Prostate gland (tissue), 2 donors: ENCODE measurements at regions not wholly inside any gene's neighbourhood (a gene's known extent, or its start where the extent isn't known, plus 50 kb on each side); places are given as distances from the start of the nearest gene placed in this dataset.

Source experiments
- DNase-seq: peaks from one replicate; pipeline ENCODE4 v3.0.0-alpha.2; 2019; ENCODE audit warnings: low spot score
- H3K27ac ChIP-seq, 2 donors: fragments of 200-600 bp; sonication (generic); 2 replicates each; pipeline ENCODE4 v1.5.1; 2017 to 2019
- H3K27me3 ChIP-seq: fragments of 200-600 bp; sonication (generic); replicated peaks from 2 replicates; pipeline ENCODE4 v1.5.1; 2019; ENCODE audit not compliant: insufficient read depth
- H3K36me3 ChIP-seq, 2 donors: fragments of 200-600 bp; sonication (generic); 1 replicate in 1 of 2; 2 replicates in 1 of 2; pipeline versions ENCODE4 v1.5.1 to v1.8.1; 2017 to 2019
- H3K4me1 ChIP-seq: fragments of 200-600 bp; sonication (generic); replicated peaks from 2 replicates; pipeline ENCODE4 v1.5.1; 2019
- H3K4me3 ChIP-seq, 2 donors: fragments of 200-600 bp; sonication (generic); 2 replicates each; pipeline ENCODE4 v1.5.1; 2017 to 2019
- H3K9me3 ChIP-seq: fragments of 200-600 bp; sonication (generic); 2 replicates; pipeline ENCODE4 v1.5.1; 2017
- CTCF ChIP-seq, 4 experiments: fragments of 200-600 bp in 2 of 4; fragments of 450-650 bp in 2 of 4; sonication (generic) in 2 of 4; IDR thresholded peaks; 1 replicate in 3 of 4; 2 replicates in 1 of 4; pipeline ENCODE4 v1.5.1; 2016 to 2019; ENCODE audit warnings: antibody characterized with exemption in 4 of 4, mild to moderate bottlenecking in 2 of 4, moderate library complexity in 2 of 4
- POLR2A ChIP-seq: fragments of 450-650 bp; IDR thresholded peaks from one replicate; pipeline ENCODE4 v1.6.1; 2016; ENCODE audit warnings: antibody characterized with exemption, mild to moderate bottlenecking
- POLR2AphosphoS5 ChIP-seq: sonication (generic); formaldehyde crosslinking; IDR thresholded peaks from one replicate; pipeline ENCODE4 v1.6.1; 2017; ENCODE audit warnings: antibody characterized with exemption
- WGBS: methylation state at CpG from one replicate; pipeline ENCODE4 v1.1.5; 2018; 5-methylcytosine and 5-hydroxymethylcytosine counted together
- intact Hi-C: fragments of 100-400 bp; cut with DNase I; formaldehyde crosslinking; loops from one replicate; pipeline ENCODE4 v1.14.2; 2022

GRCh38 chr18:8458546-8459215 is 150.6 kb upstream of the RAB12 start:
- Histone ChIP-seq H3K27me3 (no peaks in the 10 kb centered on the region), H3K9me3 (no peaks in the 10 kb centered on the region), H3K27ac (no peak overlapping the region), H3K4me3 (no peak overlapping the region), H3K36me3 (no peaks in the 10 kb centered on the region), H3K4me1 (no peaks in the 10 kb centered on the region)
- TF ChIP-seq POLR2AphosphoS5 = no peak
- TF ChIP-seq CTCF (IDR thresholded peaks at IDR 0.05) = no peak
- no peak for TF ChIP-seq POLR2A
- intact Hi-C loops = no loop called here
- no peak for DNase-seq
- WGBS = 86% methylated on average over 17 of the region's 17 CpGs

GRCh38 chr18:8460748-8461147 is 148.5 kb upstream of the RAB12 start:
- Histone ChIP-seq H3K27me3 (no peaks in the 10 kb centered on the region), H3K4me1 (no peaks in the 10 kb centered on the region), H3K27ac (no peak overlapping the region), H3K4me3 (no peak overlapping the region), H3K36me3 (no peaks in the 10 kb centered on the region), H3K9me3 (no peaks in the 10 kb centered on the region)
- DNase-seq = no peak
- WGBS = 94% methylated on average over 5 of the region's 5 CpGs
- intact Hi-C loops = no loop called here
- TF ChIP-seq POLR2AphosphoS5 (no peak), POLR2A (no peak), CTCF (IDR thresholded peaks at IDR 0.05) (no peak)

- H3K4me3 ChIP-seq = no peak overlapping the region
- no peaks in the 10 kb centered on the region for H3K27me3 ChIP-seq
- H3K4me1 ChIP-seq = no peaks in the 10 kb centered on the region
- WGBS = 52% methylated on average over 2 of the region's 2 CpGs
- no peaks in the 10 kb centered on the region for H3K9me3 ChIP-seq
- no peak for TF ChIP-seq POLR2AphosphoS5
- no peak for TF ChIP-seq CTCF (IDR thresholded peaks at IDR 0.05)
- TF ChIP-seq POLR2A = no peak
- no peak for DNase-seq
- intact Hi-C loops = no loop called here
- H3K27ac ChIP-seq = no peak overlapping the region
- H3K36me3 ChIP-seq = no peaks in the 10 kb centered on the region
These were observed 147.7 kb upstream of the RAB12 start for GRCh38 chr18:8461544-8461943.

- WGBS = 91% methylated on average over 10 of the region's 10 CpGs
- H3K27me3 ChIP-seq = no peaks in the 10 kb centered on the region
- H3K36me3 ChIP-seq = no peaks in the 10 kb centered on the region
- intact Hi-C loops = no loop called here
- no peaks in the 10 kb centered on the region for H3K9me3 ChIP-seq
- H3K27ac ChIP-seq = no peak overlapping the region
- DNase-seq = no peak
- TF ChIP-seq POLR2A (no peak), POLR2AphosphoS5 (no peak), CTCF (IDR thresholded peaks at IDR 0.05) (no peak)
- H3K4me3 ChIP-seq = no peak overlapping the region
- no peaks in the 10 kb centered on the region for H3K4me1 ChIP-seq
These were observed 146.5 kb upstream of the RAB12 start for GRCh38 chr18:8462651-8463185.

- DNase-seq = no peak
- H3K4me1 ChIP-seq = no peaks in the 10 kb centered on the region
- no peak overlapping the region for H3K4me3 ChIP-seq
- intact Hi-C loops = no loop called here
- H3K36me3 ChIP-seq = no peaks in the 10 kb centered on the region
- no peak for TF ChIP-seq POLR2A
- TF ChIP-seq POLR2AphosphoS5 = no peak
- TF ChIP-seq CTCF (IDR thresholded peaks at IDR 0.05) = no peak
- no peaks in the 10 kb centered on the region for H3K27me3 ChIP-seq
- WGBS = 88% methylated on average over 3 of the region's 3 CpGs
- no peaks in the 10 kb centered on the region for H3K9me3 ChIP-seq
- no peak overlapping the region for H3K27ac ChIP-seq
These were observed 145.4 kb upstream of the RAB12 start for GRCh38 chr18:8463791-8464190.
